GM12878 (cell line): ENCODE measurements at regions not wholly inside any gene's neighbourhood (a gene's known extent, or its start where the extent isn't known, plus 50 kb on each side); places are given as distances from the start of the nearest gene placed in this dataset.

ENCODE experiments used
- BMI1 ChIP-seq: fragments of 450-650 bp; IDR thresholded peaks from 2 replicates; pipeline ENCODE4 v1.6.1; 2016; ENCODE audit warnings: mild to moderate bottlenecking, moderate library complexity, borderline replicate concordance
- CEBPB ChIP-seq, 2 experiments: fragments of 150-350 bp in 1 of 2; IDR thresholded peaks; 2 replicates each; pipeline ENCODE4 v1.6.1; 2012 to 2014; ENCODE audit warnings: low read depth in 2 of 2, low read length in 2 of 2, borderline replicate concordance in 1 of 2, inconsistent platforms in 1 of 2
- CREB1 ChIP-seq: IDR thresholded peaks from 2 replicates; pipeline ENCODE4 v1.6.1; 2012; ENCODE audit warnings: low read depth, mild to moderate bottlenecking, inconsistent platforms
- CTCF ChIP-seq, 3 experiments: IDR thresholded peaks in 2 of 3; conservative IDR thresholded peaks in 1 of 3; 2 replicates each; pipeline ENCODE4 v1.5.1; 2011; ENCODE audit warnings: low read depth in 3 of 3, low read length in 3 of 3, mild to moderate bottlenecking in 3 of 3, control low read depth in 2 of 3, moderate library complexity in 2 of 3, inconsistent platforms in 1 of 3, mixed read lengths in 1 of 3; ENCODE audit not compliant: control insufficient read depth in 2 of 3, insufficient read depth in 1 of 3; ENCODE audit errors: extremely low read depth in 1 of 3
- CUX1 ChIP-seq: IDR thresholded peaks from 2 replicates; pipeline ENCODE4 v1.6.1; 2012; ENCODE audit warnings: improper control_type of control experiment, low read depth, low read length; ENCODE audit not compliant: insufficient replicate concordance
- FOXM1 ChIP-seq: IDR thresholded peaks from 2 replicates; pipeline ENCODE4 v1.6.1; 2012; ENCODE audit warnings: low read depth, mild to moderate bottlenecking, inconsistent platforms, low read length, moderate library complexity
- KDM1A ChIP-seq: fragments of 200-600 bp; sonication (generic); IDR thresholded peaks from 2 replicates; pipeline ENCODE4 v1.6.1; 2016; ENCODE audit warnings: borderline replicate concordance
- NR2C2 ChIP-seq: IDR thresholded peaks from 2 replicates; pipeline ENCODE4 v1.6.1; 2011; ENCODE audit warnings: borderline replicate concordance, low read depth; ENCODE audit not compliant: control insufficient read depth, insufficient read length
- POLR2AphosphoS5 ChIP-seq: IDR thresholded peaks from 2 replicates; pipeline ENCODE4 v1.6.1; 2011; ENCODE audit warnings: mild to moderate bottlenecking, low read length, inconsistent platforms
- STAT3 ChIP-seq: IDR thresholded peaks from 2 replicates; pipeline ENCODE4 v1.6.1; 2011; ENCODE audit warnings: low read depth, low read length, improper control_type of control experiment
- ZNF687 ChIP-seq: fragments of 450-650 bp; IDR thresholded peaks from 2 replicates; pipeline ENCODE4 v1.6.1; 2017; ENCODE audit warnings: mild to moderate bottlenecking, moderate library complexity

GRCh38 chr5:29277642-29278041, 1915.8 kb upstream of the CDH6 start:
- TF ChIP-seq CUX1: no peak
- no peak for TF ChIP-seq FOXM1
- no peak for TF ChIP-seq ZNF687
- no peak for TF ChIP-seq STAT3
- no peak for TF ChIP-seq CTCF (IDR thresholded peaks at IDR 0.05 in 2 of 3, conservative IDR thresholded peaks at IDR 0.05 in 1 of 3; ENCODE audit: control insufficient read depth in 2 of 3, extremely low read depth in 1 of 3, insufficient read depth in 1 of 3, low read depth in 3 of 3, low read length in 3 of 3)
- no peak for TF ChIP-seq CREB1
- TF ChIP-seq KDM1A: no peak
- no peak for TF ChIP-seq POLR2AphosphoS5
- no peak for TF ChIP-seq NR2C2
- no peak for TF ChIP-seq BMI1
- no peak for TF ChIP-seq CEBPB (IDR thresholded peaks at IDR 0.05; ENCODE audit: borderline replicate concordance in 1 of 2, low read depth in 2 of 2, low read length in 2 of 2)
